ENCODE measurements at regions not wholly inside any gene's neighbourhood (a gene's known extent, or its start where the extent isn't known, plus 50 kb on each side); places are given as distances from the start of the nearest gene placed in this dataset.

GRCh38 chr4:62865261-62865660, 1544.0 kb downstream of the TECRL start:
- TF ChIP-seq POLR2A (IDR thresholded peaks at IDR 0.05) (no peak), CTCF (IDR thresholded peaks at IDR 0.05) (no peak)

Data from esophagus squamous epithelium (tissue), 4 donors.